ENCODE measurements at regions not wholly inside any gene's neighbourhood (a gene's known extent, or its start where the extent isn't known, plus 50 kb on each side); places are given as distances from the start of the nearest gene placed in this dataset.

- DNase-seq (no peak), ATAC-seq (replicated peaks) (no peak)
- Mint-ChIP-seq H3K4me1 (peaks cover 0 to 2% of the 10 kb centered on the region in 2 donors), H3K27me3 (peaks cover 25 to 54% of the 10 kb centered on the region in 2 donors), H3K36me3 (no peaks in the 10 kb centered on the region), H3K4me3 (no peak overlapping the region), H3K27ac (no peak overlapping the region), H3K9me3 (peaks cover 0 to 2% of the 10 kb centered on the region in 2 donors)
These were observed 89.8 kb upstream of the COL5A1 start for GRCh38 chr9:134551644-134552348.

GRCh38 chr9:134552349-134552990 lies 89.1 kb upstream of the COL5A1 start:
- no peak overlapping the region for H3K27ac Mint-ChIP-seq
- no peak for ATAC-seq (replicated peaks)

GRCh38 chr9:134553061-134553891 lies 88.3 kb upstream of the COL5A1 start:
- H3K9me3 Mint-ChIP-seq: peaks cover 0 to 2% of the 10 kb centered on the region in 2 donors
- ATAC-seq (replicated peaks): no peak
- H3K27me3 Mint-ChIP-seq: peaks cover 29 to 49% of the 10 kb centered on the region in 2 donors
- no peak overlapping the region for H3K4me3 Mint-ChIP-seq
- H3K4me1 Mint-ChIP-seq: peaks cover 0 to 2% of the 10 kb centered on the region in 2 donors
- H3K36me3 Mint-ChIP-seq: no peaks in the 10 kb centered on the region
- no peak for DNase-seq
- H3K27ac Mint-ChIP-seq: no peak overlapping the region

More at GRCh38 chr9:134552349-134552990, 89.1 kb upstream of the COL5A1 start:
- H3K4me1 Mint-ChIP-seq: peaks cover 0 to 2% of the 10 kb centered on the region in 2 donors
- H3K4me3 Mint-ChIP-seq: no peak overlapping the region
- H3K9me3 Mint-ChIP-seq: peaks cover 0 to 2% of the 10 kb centered on the region in 2 donors
- H3K36me3 Mint-ChIP-seq: no peaks in the 10 kb centered on the region
- no peak for DNase-seq
- H3K27me3 Mint-ChIP-seq: peaks cover 29 to 57% of the 10 kb centered on the region in 2 donors

- H3K9me3 Mint-ChIP-seq: peaks cover 0 to 2% of the 10 kb centered on the region in 2 donors
- ATAC-seq (replicated peaks) (no peak), DNase-seq (no peak)
- H3K27me3 Mint-ChIP-seq: peaks cover 29 to 46% of the 10 kb centered on the region in 2 donors
- no peaks in the 10 kb centered on the region for H3K36me3 Mint-ChIP-seq
- no peak overlapping the region for H3K4me3 Mint-ChIP-seq
- peaks cover 0 to 2% of the 10 kb centered on the region in 2 donors for H3K4me1 Mint-ChIP-seq
- H3K27ac Mint-ChIP-seq: no peak overlapping the region
These were observed 87.6 kb upstream of the COL5A1 start for GRCh38 chr9:134553996-134554372.

DNA sequence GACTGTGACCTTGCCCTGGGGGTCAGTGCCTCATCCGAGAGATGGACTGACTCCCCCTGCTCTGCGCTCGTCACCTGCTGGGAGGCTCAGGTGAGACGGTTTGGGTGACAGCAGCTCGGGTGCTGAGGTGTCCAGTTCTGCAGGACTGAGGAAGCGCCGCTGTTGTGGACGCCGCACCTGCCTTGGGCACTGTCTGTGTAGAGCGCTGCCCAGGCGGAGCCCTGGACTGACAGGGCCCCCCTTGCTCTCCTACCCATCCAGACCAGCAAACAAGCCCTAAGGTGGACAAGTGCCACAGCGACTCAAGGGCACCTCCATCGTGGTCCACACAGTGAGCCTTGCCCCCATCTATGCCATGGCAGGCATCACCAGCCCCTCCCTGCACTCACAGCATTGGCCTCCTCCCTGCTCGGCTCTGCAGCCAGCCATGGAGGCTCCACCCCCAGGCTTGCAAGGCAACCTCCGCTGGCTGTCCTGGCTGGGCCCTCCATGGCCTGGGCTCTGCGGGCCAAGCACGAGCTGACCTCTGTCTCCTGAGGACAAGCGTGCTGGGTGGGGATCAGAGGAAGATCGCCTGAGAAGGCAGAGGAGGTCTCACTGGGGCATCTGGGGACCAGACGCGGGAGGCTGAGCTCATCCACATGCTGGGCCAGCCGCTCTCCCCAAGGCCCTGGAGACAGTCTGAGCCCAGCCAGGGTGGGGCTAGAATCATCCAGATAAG lies 87.1 kb upstream of the COL5A1 start:
- Mint-ChIP-seq H3K27ac (no peak overlapping the region), H3K4me3 (no peak overlapping the region), H3K4me1 (peaks cover 0 to 2% of the 10 kb centered on the region in 2 donors), H3K36me3 (no peaks in the 10 kb centered on the region), H3K27me3 (peaks cover 29 to 41% of the 10 kb centered on the region in 2 donors), H3K9me3 (peaks cover 0 to under 1% of the 10 kb centered on the region in 2 donors)
- no peak for DNase-seq
- no peak for ATAC-seq (replicated peaks)

DNA sequence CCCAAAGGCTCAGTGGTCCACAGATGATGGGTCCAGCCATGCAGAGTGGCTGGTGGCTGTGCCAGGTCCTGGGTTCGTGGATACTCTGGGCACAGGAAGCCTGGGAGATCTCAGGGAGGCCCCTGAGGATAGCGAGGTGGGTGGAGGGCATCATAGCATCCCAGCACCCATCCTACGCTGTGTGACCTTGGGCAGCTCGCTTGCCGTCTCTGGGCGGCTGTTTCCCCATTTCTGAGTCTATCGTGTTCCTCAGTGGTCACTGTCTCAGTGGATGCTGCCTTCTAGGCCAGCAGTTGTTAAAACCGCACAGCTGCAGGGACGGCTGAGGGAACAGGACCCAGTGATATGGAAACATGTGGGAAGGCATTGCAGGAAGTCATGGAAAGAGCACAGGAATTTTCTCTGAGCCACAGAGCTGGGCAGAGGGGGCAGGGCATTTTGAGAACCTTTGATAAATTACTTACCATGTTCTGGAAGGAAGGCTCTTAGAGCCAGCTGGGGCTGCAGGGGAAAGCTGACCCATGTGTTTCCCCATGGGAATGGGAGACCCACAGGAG lies 86.4 kb upstream of the COL5A1 start:
- Mint-ChIP-seq H3K27me3 (peaks cover 32 to 41% of the 10 kb centered on the region in 2 donors), H3K36me3 (no peaks in the 10 kb centered on the region)

GRCh38 chr9:134556531-134557068 lies 85.0 kb upstream of the COL5A1 start:
- H3K36me3 Mint-ChIP-seq: no peaks in the 10 kb centered on the region
- peaks cover 25 to 31% of the 10 kb centered on the region in 2 donors for H3K27me3 Mint-ChIP-seq
- peaks cover 0 to 3% of the 10 kb centered on the region in 2 donors for H3K4me1 Mint-ChIP-seq
- no peak overlapping the region for H3K27ac Mint-ChIP-seq
- no peaks in the 10 kb centered on the region for H3K9me3 Mint-ChIP-seq
- ATAC-seq (replicated peaks) (no peak), DNase-seq (no peak)
- H3K4me3 Mint-ChIP-seq: no peak overlapping the region

More for the DNA sequence above, 86.4 kb upstream of the COL5A1 start:
- Mint-ChIP-seq H3K9me3 (no peaks in the 10 kb centered on the region), H3K4me1 (peaks cover 0 to 2% of the 10 kb centered on the region in 2 donors), H3K4me3 (no peak overlapping the region), H3K27ac (no peak overlapping the region)
- no peak for ATAC-seq (replicated peaks)
- DNase-seq: no peak

- Mint-ChIP-seq H3K27me3 (peaks cover 20 to 23% of the 10 kb centered on the region in 2 donors), H3K36me3 (no peaks in the 10 kb centered on the region), H3K27ac (no peak overlapping the region), H3K4me3 (no peak overlapping the region), H3K9me3 (no peaks in the 10 kb centered on the region), H3K4me1 (peaks cover 0 to 1% of the 10 kb centered on the region in 2 donors)
- DNase-seq (no peak), ATAC-seq (replicated peaks) (no peak)
These were observed 84.3 kb upstream of the COL5A1 start for GRCh38 chr9:134557331-134557730.

DNA sequence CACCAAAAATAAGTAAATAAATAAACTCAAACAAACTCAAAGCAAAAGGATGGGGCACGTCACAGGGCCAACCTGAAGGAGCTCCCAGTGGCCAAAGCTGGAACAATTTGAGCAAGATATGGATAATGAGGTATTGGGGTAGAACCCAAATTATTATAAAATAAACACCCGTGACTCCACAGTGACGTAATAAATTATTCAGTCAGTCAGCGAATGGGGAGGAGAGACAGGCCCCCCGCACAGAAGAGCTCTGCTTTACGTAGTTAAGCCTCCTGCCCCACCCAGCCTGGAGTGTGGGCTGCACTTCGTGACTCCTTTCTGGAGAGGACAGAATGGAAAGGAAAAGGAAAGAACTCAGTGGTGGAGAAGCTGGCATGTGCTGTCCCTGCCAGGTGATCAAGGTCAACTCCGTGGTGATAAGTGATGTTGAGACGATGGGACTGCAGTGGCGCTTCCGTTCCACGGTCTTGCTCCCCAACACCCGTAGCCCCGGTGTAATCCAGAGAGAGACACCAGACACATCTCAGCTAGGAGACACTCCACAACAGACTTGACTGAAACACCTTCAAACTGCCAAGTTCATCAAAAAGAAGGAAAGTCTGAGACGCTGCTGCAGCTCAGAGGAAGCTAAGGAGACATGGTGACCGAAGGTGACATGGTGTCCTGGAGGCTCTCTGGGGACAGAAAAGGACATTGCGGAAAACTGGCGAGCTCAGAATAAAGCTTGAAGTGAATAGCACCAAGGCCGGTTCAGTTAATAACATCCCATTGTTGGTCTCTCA lies 83.3 kb upstream of the COL5A1 start:
- Mint-ChIP-seq H3K9me3 (peaks cover 0 to 2% of the 10 kb centered on the region in 2 donors), H3K36me3 (no peaks in the 10 kb centered on the region), H3K4me3 (no peak overlapping the region), H3K4me1 (peaks cover 0 to 1% of the 10 kb centered on the region in 2 donors), H3K27ac (no peak overlapping the region), H3K27me3 (peaks cover 14 to 15% of the 10 kb centered on the region in 2 donors)
- no peak for DNase-seq
- ATAC-seq (replicated peaks): no peak

- DNase-seq: no peak
- H3K27me3 Mint-ChIP-seq: peaks cover 9 to 10% of the 10 kb centered on the region in 2 donors
- no peak overlapping the region for H3K27ac Mint-ChIP-seq
- no peaks in the 10 kb centered on the region for H3K36me3 Mint-ChIP-seq
- no peak for ATAC-seq (replicated peaks)
- no peak overlapping the region for H3K4me3 Mint-ChIP-seq
- H3K9me3 Mint-ChIP-seq: peaks cover 0 to 3% of the 10 kb centered on the region in 2 donors
- H3K4me1 Mint-ChIP-seq: peaks cover 0 to 1% of the 10 kb centered on the region in 2 donors
These were observed 82.6 kb upstream of the COL5A1 start for GRCh38 chr9:134559013-134559412.

GRCh38 chr9:134560206-134560605 lies 81.4 kb upstream of the COL5A1 start:
- Mint-ChIP-seq H3K4me3 (no peak overlapping the region), H3K4me1 (peaks cover 0 to 1% of the 10 kb centered on the region in 2 donors), H3K36me3 (no peaks in the 10 kb centered on the region), H3K27ac (no peak overlapping the region), H3K9me3 (peaks cover 0 to 3% of the 10 kb centered on the region in 2 donors), H3K27me3 (peaks cover 6 to 10% of the 10 kb centered on the region in 2 donors)
- DNase-seq: no peak
- ATAC-seq (replicated peaks): no peak

GRCh38 chr9:134560654-134561053 lies 80.9 kb upstream of the COL5A1 start:
- no peak for ATAC-seq (replicated peaks)
- H3K27me3 Mint-ChIP-seq: peaks cover 6 to 10% of the 10 kb centered on the region in 2 donors
- peaks cover 0 to 3% of the 10 kb centered on the region in 2 donors for H3K9me3 Mint-ChIP-seq
- H3K27ac Mint-ChIP-seq: no peak overlapping the region
- no peaks in the 10 kb centered on the region for H3K36me3 Mint-ChIP-seq
- H3K4me1 Mint-ChIP-seq: peaks cover 0 to 1% of the 10 kb centered on the region in 2 donors
- DNase-seq: no peak
- H3K4me3 Mint-ChIP-seq: no peak overlapping the region

All from stimulated activated naive B cell treated with anti-CD40 and anti-IgM and Interleukin-4, amounts not matched to agents 10 μg/mL and 1 μg/mL and 100 μg/mL, for 72 hours (primary cell).